HEK293T (cell line): ENCODE measurements at regions not wholly inside any gene's neighbourhood (a gene's known extent, or its start where the extent isn't known, plus 50 kb on each side); places are given as distances from the start of the nearest gene placed in this dataset.

ENCODE experiments used
- ARNT ChIP-seq: fragments of 450-650 bp; IDR thresholded peaks from 2 replicates; pipeline ENCODE4 v1.6.1; 2017; ENCODE audit warnings: mild to moderate bottlenecking
- ELF4 ChIP-seq: fragments of 450-650 bp; IDR thresholded peaks from 2 replicates; pipeline ENCODE4 v1.6.1; 2017; ENCODE audit warnings: antibody characterized with exemption
- FOXM1 ChIP-seq: fragments of 450-650 bp; IDR thresholded peaks from 2 replicates; pipeline ENCODE4 v1.6.1; 2017; ENCODE audit warnings: mild to moderate bottlenecking, borderline replicate concordance
- SP1 ChIP-seq: fragments of 450-650 bp; IDR thresholded peaks from 2 replicates; pipeline ENCODE4 v1.6.1; 2017
- SUZ12 ChIP-seq: fragments of 450-650 bp; IDR thresholded peaks from 2 replicates; pipeline ENCODE4 v1.6.1; 2016; ENCODE audit warnings: mild to moderate bottlenecking

GRCh38 chr2:19256121-19256601, 102.3 kb downstream of the OSR1 start:
- no peak for TF ChIP-seq ARNT
- no peak for TF ChIP-seq ELF4
- no peak for TF ChIP-seq SUZ12
- TF ChIP-seq FOXM1 = no peak
- no peak for TF ChIP-seq SP1
